Ovary (tissue), 3 donors: ENCODE measurements at regions not wholly inside any gene's neighbourhood (a gene's known extent, or its start where the extent isn't known, plus 50 kb on each side); places are given as distances from the start of the nearest gene placed in this dataset.

Source experiments
- CTCF ChIP-seq, 3 donors: fragments of 450-650 bp in 2 of 3; fragments of 200-600 bp in 1 of 3; IDR thresholded peaks; one replicate each; pipeline versions ENCODE4 v1.5.1 to v1.8.0; 2016 to 2022; ENCODE audit warnings: antibody characterized with exemption in 3 of 3, mild to moderate bottlenecking in 1 of 3
- EP300 ChIP-seq: sonication (generic); formaldehyde crosslinking; IDR thresholded peaks from one replicate; pipeline ENCODE4 v1.6.1; 2017; ENCODE audit warnings: antibody characterized with exemption
- POLR2A ChIP-seq: fragments of 450-650 bp; IDR thresholded peaks from one replicate; pipeline ENCODE4 v1.6.1; 2017; ENCODE audit warnings: antibody characterized with exemption, mild to moderate bottlenecking, moderate library complexity
- donor health status: DM: no; HTN: no; CAD: no.

- no peak for TF ChIP-seq CTCF (IDR thresholded peaks at IDR 0.05)
- TF ChIP-seq POLR2A, result no peak
- no peak for TF ChIP-seq EP300
Measured at GRCh38 chr15:61752001-61752400, 308.2 kb downstream of the VPS13C start.
